Naive thymus-derived CD8-positive, alpha-beta T cell (primary cell): ENCODE measurements at regions not wholly inside any gene's neighbourhood (a gene's known extent, or its start where the extent isn't known, plus 50 kb on each side); places are given as distances from the start of the nearest gene placed in this dataset.

Source experiments
- ATAC-seq, 2 donors: fragments of 150-1000 bp; cut with Tn5 transposase in 1 of 2; sonication (Bioruptor Pico), chemical (Tn5 transposase) in 1 of 2; 1 replicate in 1 of 2; 2 replicates in 1 of 2; pipeline ENCODE4 v1.10.0; 2021; ENCODE audit warnings: mild to moderate bottlenecking in 2 of 2, moderate library complexity in 2 of 2
- POLR2A ChIA-PET: fragments of 350-600 bp; sonication (Branson Sonifier 250); formaldehyde crosslinking; loops from one replicate; lab custom pipeline; 2021; ENCODE audit warnings: antibody characterized with exemption; lab: Charles Lee
- DNase-seq, 10 donors: peaks; one replicate each; pipeline versions ENCODE4 v3.0.0 to v3.0.0-alpha.2; 2020 to 2022
- H3K27ac Mint-ChIP-seq, 10 donors: one replicate each; pipeline ENCODE4 v1.8.0; 2020 to 2022; ENCODE audit warnings: mild to moderate bottlenecking in 10 of 10, mixed read lengths in 10 of 10, moderate library complexity in 4 of 10, inconsistent platforms in 1 of 10
- H3K27me3 Mint-ChIP-seq, 5 donors: one replicate each; pipeline ENCODE4 v1.8.0; 2021 to 2022; ENCODE audit warnings: mixed read lengths in 5 of 5
- H3K36me3 Mint-ChIP-seq, 3 donors: one replicate each; pipeline ENCODE4 v1.8.0; 2020 to 2022; ENCODE audit warnings: mixed read lengths in 3 of 3, mild to moderate bottlenecking in 2 of 3, inconsistent platforms in 1 of 3
- H3K4me1 Mint-ChIP-seq, 4 donors: one replicate each; pipeline ENCODE4 v1.8.0; 2021 to 2022; ENCODE audit warnings: mixed read lengths in 4 of 4
- H3K4me3 Mint-ChIP-seq, 10 donors: one replicate each; pipeline ENCODE4 v1.8.0; 2020 to 2022; ENCODE audit warnings: mild to moderate bottlenecking in 10 of 10, mixed read lengths in 10 of 10, moderate library complexity in 6 of 10, inconsistent platforms in 1 of 10
- H3K9me3 Mint-ChIP-seq, 9 donors: one replicate each; pipeline ENCODE4 v1.8.0; 2020 to 2022; ENCODE audit warnings: mixed read lengths in 9 of 9, mild to moderate bottlenecking in 3 of 9, inconsistent platforms in 1 of 9, moderate library complexity in 1 of 9

DNA sequence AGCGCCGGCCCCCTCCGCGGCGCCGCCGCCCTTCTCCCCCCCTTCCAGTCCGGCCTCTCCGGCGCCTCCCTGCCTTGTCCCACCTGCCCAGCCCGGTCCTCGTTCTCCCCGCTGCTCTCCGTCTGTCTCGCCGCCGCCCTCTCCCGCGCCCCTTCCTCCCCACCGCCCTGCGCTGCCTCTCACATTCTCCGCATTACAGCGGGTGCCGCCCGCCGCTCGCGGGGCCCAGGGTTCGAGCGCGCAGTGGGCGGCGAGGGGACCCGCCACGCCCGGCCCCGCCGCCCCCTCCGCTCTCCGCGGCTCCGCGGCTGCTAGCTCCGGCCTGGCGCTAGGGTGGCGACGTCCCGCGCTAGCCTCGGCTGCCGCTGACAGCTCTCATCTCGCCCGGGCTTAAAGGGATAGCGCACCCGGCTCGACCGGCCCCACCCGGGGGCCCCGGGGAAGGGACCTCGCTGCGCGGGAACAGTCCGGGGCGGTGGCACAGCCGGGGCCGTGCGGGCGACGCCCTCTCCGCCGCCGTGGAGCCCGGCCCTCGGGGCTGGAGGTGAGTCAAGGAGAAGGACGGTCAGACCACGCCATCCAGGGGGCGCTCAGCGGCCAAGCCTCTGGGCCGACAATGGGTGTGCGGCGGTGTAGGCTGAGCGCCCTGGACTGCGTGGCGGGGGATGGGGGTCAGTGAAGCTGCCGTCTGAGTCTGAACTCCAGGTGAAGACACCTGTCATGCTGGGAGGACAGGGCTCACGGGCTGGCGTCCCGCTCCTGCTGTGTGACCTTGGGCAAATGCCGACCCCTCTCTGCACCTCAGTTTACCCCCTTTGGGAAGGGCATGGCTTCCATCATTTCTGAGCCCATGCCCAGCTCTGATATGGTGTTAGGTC is 187.4 kb upstream of the LINGO1 start:
- H3K4me3 Mint-ChIP-seq, result peak overlapping the region in 7 of 10 donors; percentile 14 to 62 (median 41)
- H3K4me1 Mint-ChIP-seq, result peaks cover 0 to 12% (median 3%) of the 10 kb centered on the region in 4 donors
- H3K27ac Mint-ChIP-seq, result no peak overlapping the region
- H3K9me3 Mint-ChIP-seq, result no peaks in the 10 kb centered on the region
- ATAC-seq (no peak), DNase-seq (no peak)
- H3K27me3 Mint-ChIP-seq, result peaks cover 28 to 61% (median 51%) of the 10 kb centered on the region in 5 donors
- POLR2A ChIA-PET, result no interaction called here
- H3K36me3 Mint-ChIP-seq, result no peaks in the 10 kb centered on the region

DNA sequence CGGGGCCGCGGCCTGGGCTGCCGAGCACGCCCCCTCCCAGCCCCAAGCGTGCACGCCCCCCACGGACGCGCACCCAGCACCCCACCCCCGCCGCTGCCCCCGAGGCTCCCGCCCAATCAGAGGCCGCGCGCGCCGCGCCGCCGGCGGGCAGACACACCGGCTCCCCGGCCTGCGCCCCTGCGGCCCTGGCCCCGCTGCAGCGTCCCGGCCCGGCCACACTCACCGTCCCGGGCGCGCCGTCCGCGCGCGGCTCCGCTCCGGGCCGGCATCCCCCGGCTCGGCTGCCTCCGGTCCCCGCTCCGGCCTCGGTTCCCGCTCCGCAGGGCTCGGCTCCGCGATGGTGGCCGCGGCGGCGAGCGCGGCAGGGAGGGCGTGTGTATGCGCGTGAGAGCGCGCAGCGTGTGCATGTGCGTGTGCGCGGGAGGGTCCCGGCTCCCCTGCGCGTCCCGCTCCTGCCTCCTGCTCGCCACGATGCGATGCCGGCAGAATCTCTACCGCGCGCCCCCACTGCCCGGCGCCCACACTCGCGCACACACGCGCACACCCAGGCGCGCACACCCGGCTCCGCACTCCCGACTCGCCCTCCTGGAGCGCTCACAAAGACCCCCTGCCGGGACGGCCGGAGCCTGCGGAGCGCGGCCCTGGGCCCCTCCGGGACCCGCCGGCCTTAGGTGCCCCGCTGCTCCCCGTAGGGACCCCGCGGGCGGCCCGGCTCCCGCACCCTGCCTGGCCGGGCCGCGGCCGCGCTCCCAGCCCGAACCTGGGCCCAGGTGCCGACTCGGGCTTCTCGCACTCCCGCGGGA is 186.5 kb upstream of the LINGO1 start:
- Mint-ChIP-seq H3K27ac (no peak overlapping the region), H3K4me1 (peaks cover 0 to 12% (median 3%) of the 10 kb centered on the region in 4 donors), H3K9me3 (no peaks in the 10 kb centered on the region), H3K36me3 (no peaks in the 10 kb centered on the region), H3K27me3 (peaks cover 28 to 68% (median 49%) of the 10 kb centered on the region in 5 donors), H3K4me3 (no peak overlapping the region)
- POLR2A ChIA-PET, result no interaction called here
- DNase-seq (no peak), ATAC-seq (no peak)

DNA sequence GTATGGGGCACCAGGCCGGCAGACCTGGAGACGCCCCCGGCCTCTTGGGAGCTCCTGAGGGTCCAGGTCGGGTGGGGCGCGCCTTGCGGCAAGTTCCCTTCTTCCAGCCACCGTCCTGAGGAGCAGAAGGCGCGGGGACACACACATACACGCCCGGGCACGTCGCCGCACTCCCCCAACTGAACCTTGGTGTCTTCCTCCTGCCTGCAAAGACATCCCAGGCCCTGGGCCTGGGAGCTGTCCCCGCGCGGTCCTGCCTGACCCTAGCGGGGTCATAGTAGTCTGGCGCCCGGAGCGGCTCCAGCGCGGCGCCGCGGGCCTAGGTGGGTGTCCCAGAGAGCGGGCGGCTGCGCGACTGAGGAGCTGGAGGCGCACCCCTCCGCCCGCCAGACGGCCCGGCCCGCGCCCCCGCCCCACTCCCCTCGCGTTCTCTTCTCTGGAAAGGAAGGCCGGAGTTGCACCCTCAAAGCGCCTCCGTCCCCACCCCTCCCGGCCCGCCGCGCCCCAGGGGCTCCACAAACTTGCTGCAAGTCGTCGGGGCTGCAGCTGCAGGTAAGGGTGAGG is 185.9 kb upstream of the LINGO1 start:
- ATAC-seq (no peak), DNase-seq (no peak)
- Mint-ChIP-seq H3K4me3 (peak overlapping the region in 3 of 10 donors; percentile 10 to 67 (median 50)), H3K9me3 (no peaks in the 10 kb centered on the region), H3K36me3 (no peaks in the 10 kb centered on the region), H3K4me1 (peaks cover 0 to 12% (median 3%) of the 10 kb centered on the region in 4 donors), H3K27me3 (peaks cover 28 to 68% (median 49%) of the 10 kb centered on the region in 5 donors), H3K27ac (no peak overlapping the region)
- POLR2A ChIA-PET, result no interaction called here

DNA sequence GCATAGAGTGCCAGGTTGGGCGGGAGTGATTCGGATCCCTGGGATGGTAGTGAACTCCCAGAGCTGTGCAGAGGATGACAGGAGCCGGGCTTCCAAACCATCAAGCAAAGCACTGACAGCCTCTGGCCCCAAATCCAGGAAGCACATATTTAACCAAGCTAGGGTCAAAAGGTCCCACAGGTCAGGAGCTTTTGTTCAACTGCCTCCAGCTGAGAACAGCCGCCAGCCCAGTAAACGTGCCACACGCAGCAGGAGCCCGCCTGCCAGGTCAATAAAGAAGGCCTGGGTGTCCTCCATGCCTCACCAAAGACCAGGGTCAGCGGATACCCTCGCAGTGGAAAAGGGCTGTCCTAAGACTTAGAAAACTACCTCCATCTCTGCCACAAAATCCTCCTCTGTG is 184.7 kb upstream of the LINGO1 start:
- H3K27me3 Mint-ChIP-seq, result peaks cover 28 to 61% (median 45%) of the 10 kb centered on the region in 5 donors
- ATAC-seq, result no peak

GRCh38 chr15:77816983-77817382 is 184.3 kb upstream of the LINGO1 start:
- POLR2A ChIA-PET, result no interaction called here
- peaks cover 0 to 12% (median 3%) of the 10 kb centered on the region in 4 donors for H3K4me1 Mint-ChIP-seq
- H3K27ac Mint-ChIP-seq, result no peak overlapping the region
- H3K4me3 Mint-ChIP-seq, result peak overlapping the region in 1 of 10 donors; percentile 45
- H3K36me3 Mint-ChIP-seq, result no peaks in the 10 kb centered on the region
- ATAC-seq (no peak), DNase-seq (no peak)
- H3K9me3 Mint-ChIP-seq, result no peaks in the 10 kb centered on the region
- H3K27me3 Mint-ChIP-seq, result peaks cover 25 to 56% (median 41%) of the 10 kb centered on the region in 5 donors

More for the DNA sequence above, 184.7 kb upstream of the LINGO1 start:
- Mint-ChIP-seq H3K9me3 (no peaks in the 10 kb centered on the region), H3K27ac (peak overlapping the region in 1 of 10 donors; percentile 24), H3K36me3 (no peaks in the 10 kb centered on the region), H3K4me1 (peaks cover 0 to 12% (median 3%) of the 10 kb centered on the region in 4 donors), H3K4me3 (peak overlapping the region in 3 of 10 donors; percentile 18 to 50 (median 45))
- DNase-seq, result no peak
- POLR2A ChIA-PET, result no interaction called here

DNA sequence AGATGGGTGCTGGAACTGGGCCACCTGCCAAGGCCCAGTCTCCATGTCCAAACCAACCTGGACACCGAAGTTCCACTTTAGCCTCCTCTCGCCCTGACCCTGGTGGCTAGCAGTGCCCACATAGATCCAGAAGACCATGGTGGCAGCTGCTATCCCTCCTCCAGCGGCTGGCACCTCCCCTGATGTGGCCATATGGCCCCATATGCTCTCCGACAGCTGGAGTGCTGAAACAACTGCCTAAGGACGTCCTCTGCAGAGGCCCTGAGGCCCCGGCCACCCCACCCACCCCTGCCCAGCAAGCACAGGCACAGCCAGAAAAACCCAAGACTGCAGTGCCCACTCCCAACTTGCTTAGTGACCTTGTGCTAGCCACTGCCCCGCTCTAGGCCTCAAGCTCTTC is 182.3 kb upstream of the LINGO1 start:
- no peak for DNase-seq
- Mint-ChIP-seq H3K27me3 (peaks cover 12 to 39% (median 25%) of the 10 kb centered on the region in 5 donors), H3K27ac (peak overlapping the region in 1 of 10 donors; percentile 61), H3K36me3 (no peaks in the 10 kb centered on the region), H3K4me3 (no peak overlapping the region), H3K4me1 (peaks cover 0 to 3% (median under 1%) of the 10 kb centered on the region in 4 donors), H3K9me3 (no peaks in the 10 kb centered on the region)
- no peak for ATAC-seq
- POLR2A ChIA-PET, result no interaction called here

DNA sequence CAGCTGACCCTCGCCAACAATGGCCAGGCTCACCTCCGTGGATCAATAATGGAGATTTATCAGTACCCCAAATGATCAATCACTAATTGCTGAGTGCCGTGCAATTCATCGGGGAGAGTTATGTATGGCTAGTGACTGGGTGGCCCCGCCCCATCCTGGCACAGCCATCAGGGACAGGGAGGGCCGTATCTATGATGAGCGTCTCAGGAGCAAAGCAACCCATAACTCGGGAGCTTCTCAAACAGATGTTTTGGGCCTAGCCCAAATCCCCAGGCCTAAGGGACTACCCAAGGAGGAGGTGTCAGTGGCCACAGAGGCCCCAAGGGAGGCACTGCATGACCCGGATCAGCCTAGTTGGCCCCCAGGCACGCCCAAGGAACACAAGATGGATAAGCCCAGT is 180.0 kb upstream of the LINGO1 start:
- POLR2A ChIA-PET, result no interaction called here
- H3K4me3 Mint-ChIP-seq, result no peak overlapping the region
- H3K27ac Mint-ChIP-seq, result no peak overlapping the region
- DNase-seq (no peak), ATAC-seq (no peak)
- H3K4me1 Mint-ChIP-seq, result peaks cover 0 to under 1% (median 0%) of the 10 kb centered on the region in 4 donors
- H3K27me3 Mint-ChIP-seq, result peaks cover 9 to 32% (median 18%) of the 10 kb centered on the region in 5 donors
- H3K9me3 Mint-ChIP-seq, result no peaks in the 10 kb centered on the region
- no peaks in the 10 kb centered on the region for H3K36me3 Mint-ChIP-seq

DNA sequence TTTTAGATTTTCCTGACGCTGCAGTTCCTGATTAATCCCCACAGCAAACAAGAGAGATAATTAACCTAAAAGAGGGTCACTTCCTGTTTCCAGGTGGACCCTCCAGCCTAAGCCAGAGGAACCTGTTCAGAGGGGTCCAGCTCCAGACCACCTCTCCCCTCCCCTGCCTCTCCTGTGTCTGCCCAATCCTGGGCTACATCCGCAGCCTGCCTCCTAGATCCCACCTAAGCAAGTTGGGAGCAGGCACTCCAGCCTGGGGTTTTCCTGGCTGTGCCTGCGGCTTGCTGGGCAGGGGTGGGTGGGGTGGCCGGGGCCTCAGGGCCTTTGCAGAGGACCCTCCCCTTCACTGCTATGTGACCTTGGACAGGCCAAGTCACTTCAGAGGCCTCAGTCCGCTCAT is 178.6 kb upstream of the LINGO1 start:
- H3K36me3 Mint-ChIP-seq, result no peaks in the 10 kb centered on the region
- H3K27ac Mint-ChIP-seq, result no peak overlapping the region
- DNase-seq, result no peak
- no peak overlapping the region for H3K4me3 Mint-ChIP-seq
- peaks cover 0 to 7% (median 0%) of the 10 kb centered on the region in 4 donors for H3K4me1 Mint-ChIP-seq
- H3K27me3 Mint-ChIP-seq, result peaks cover 6 to 19% (median 9%) of the 10 kb centered on the region in 5 donors
- H3K9me3 Mint-ChIP-seq, result no peaks in the 10 kb centered on the region
- no peak for ATAC-seq
- POLR2A ChIA-PET, result no interaction called here

GRCh38 chr15:77810130-77810571 is 177.4 kb upstream of the LINGO1 start:
- POLR2A ChIA-PET, result no interaction called here
- no peaks in the 10 kb centered on the region for H3K9me3 Mint-ChIP-seq
- H3K4me1 Mint-ChIP-seq, result peaks cover 0 to 7% (median 0%) of the 10 kb centered on the region in 4 donors
- no peak for DNase-seq
- no peak overlapping the region for H3K27ac Mint-ChIP-seq
- H3K4me3 Mint-ChIP-seq, result no peak overlapping the region
- H3K36me3 Mint-ChIP-seq, result no peaks in the 10 kb centered on the region
- peaks cover 0 to 7% (median under 1%) of the 10 kb centered on the region in 5 donors for H3K27me3 Mint-ChIP-seq
- no peak for ATAC-seq

DNA sequence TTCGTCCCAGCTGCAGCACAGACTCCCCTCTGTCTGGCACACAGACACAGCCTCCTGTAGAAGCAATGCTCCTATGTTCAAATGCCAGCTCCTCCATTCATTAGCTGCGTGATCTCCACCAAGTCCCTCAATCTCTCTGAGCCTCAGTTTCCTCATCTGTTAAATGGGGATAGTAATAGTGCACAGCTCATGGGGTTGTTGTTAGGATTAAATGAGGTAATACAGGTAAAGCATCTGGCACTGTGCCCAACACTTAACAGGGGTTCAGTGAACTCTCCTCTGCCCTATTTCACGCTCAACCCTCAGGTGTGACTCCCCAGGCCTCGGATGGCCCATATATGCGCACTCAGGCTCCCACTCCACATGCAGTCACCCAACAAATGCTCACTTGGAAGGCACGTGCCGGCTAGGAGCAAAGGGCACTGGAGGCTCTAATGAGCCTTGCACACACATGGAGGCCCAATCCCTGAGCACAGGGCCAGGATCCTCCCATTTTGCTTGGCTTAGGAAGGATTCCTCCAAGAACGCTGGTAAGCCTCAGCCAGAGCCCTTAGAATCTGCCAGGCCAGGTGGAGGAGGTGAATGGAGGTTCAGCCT is 176.0 kb upstream of the LINGO1 start:
- no peaks in the 10 kb centered on the region for H3K9me3 Mint-ChIP-seq
- no peaks in the 10 kb centered on the region for H3K36me3 Mint-ChIP-seq
- POLR2A ChIA-PET, result no interaction called here
- no peak overlapping the region for H3K4me3 Mint-ChIP-seq
- no peak for ATAC-seq
- H3K4me1 Mint-ChIP-seq, result peaks cover 0 to 7% (median 0%) of the 10 kb centered on the region in 4 donors
- peaks cover 0 to 3% (median 0%) of the 10 kb centered on the region in 5 donors for H3K27me3 Mint-ChIP-seq
- H3K27ac Mint-ChIP-seq, result no peak overlapping the region
- DNase-seq, result no peak

- no peak overlapping the region for H3K4me3 Mint-ChIP-seq
- no peaks in the 10 kb centered on the region for H3K9me3 Mint-ChIP-seq
- POLR2A ChIA-PET, result no interaction called here
- peaks cover 0 to 3% (median 0%) of the 10 kb centered on the region in 5 donors for H3K27me3 Mint-ChIP-seq
- peaks cover 0 to 7% (median 0%) of the 10 kb centered on the region in 4 donors for H3K4me1 Mint-ChIP-seq
- no peak for ATAC-seq
- H3K36me3 Mint-ChIP-seq, result no peaks in the 10 kb centered on the region
- DNase-seq, result no peak
- no peak overlapping the region for H3K27ac Mint-ChIP-seq
Observed at GRCh38 chr15:77808075-77808474, 175.4 kb upstream of the LINGO1 start.

- H3K9me3 Mint-ChIP-seq, result no peaks in the 10 kb centered on the region
- H3K4me3 Mint-ChIP-seq, result no peak overlapping the region
- H3K27me3 Mint-ChIP-seq, result peaks cover 0 to 3% (median 0%) of the 10 kb centered on the region in 5 donors
- ATAC-seq, result no peak
- no peak overlapping the region for H3K27ac Mint-ChIP-seq
- H3K4me1 Mint-ChIP-seq, result peaks cover 0 to 7% (median 0%) of the 10 kb centered on the region in 4 donors
- POLR2A ChIA-PET, result no interaction called here
- no peak for DNase-seq
- H3K36me3 Mint-ChIP-seq, result no peaks in the 10 kb centered on the region
Observed at GRCh38 chr15:77807611-77808010, 174.9 kb upstream of the LINGO1 start.
